ENCODE measurements at regions not wholly inside any gene's neighbourhood (a gene's known extent, or its start where the extent isn't known, plus 50 kb on each side); places are given as distances from the start of the nearest gene placed in this dataset.
"Not testable (repeated sequence)": the region's sequence is repeated elsewhere in the genome, so short reads cannot be mapped to it uniquely, and the experiment has no call there.

DNA sequence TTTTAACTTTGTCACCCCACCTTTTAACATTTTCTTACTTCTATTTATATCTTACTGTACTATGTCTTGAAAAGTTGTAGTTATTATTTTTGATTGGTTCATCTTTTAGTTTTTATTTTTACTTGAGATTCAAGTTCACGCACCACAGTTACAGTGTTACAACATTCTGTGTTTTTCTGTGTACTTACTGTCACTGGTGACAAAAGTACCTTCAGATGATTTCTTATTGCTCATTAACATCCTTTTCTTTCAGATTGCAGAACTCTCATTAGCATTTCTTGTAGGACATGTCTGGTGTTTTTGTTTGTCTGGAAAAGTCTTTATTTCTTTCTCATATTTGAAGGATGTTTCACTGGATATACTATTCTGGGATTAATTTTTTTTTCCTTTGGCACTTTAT, 289.9 kb downstream of the BCAT1 start:
- Histone ChIP-seq H3K36me3 (replicated peaks in 1 of 2; ENCODE audit: control insufficient read depth in 1 of 2, insufficient read depth in 2 of 2, low read length in 2 of 2) (no peaks in the 10 kb centered on the region), H3K27me3 (ENCODE audit: control insufficient read depth in 1 of 2, insufficient read depth in 2 of 2, low read length in 2 of 2) (no peaks in the 10 kb centered on the region), H3K4me1 (ENCODE audit: insufficient read depth, low read length) (peaks cover 12% of the 10 kb centered on the region), H3K9ac (ENCODE audit: insufficient read depth, low read depth, low read length) (no peak overlapping the region), H3K79me2 (ENCODE audit: insufficient read depth, low read length) (no peaks in the 10 kb centered on the region), H3K4me2 (ENCODE audit: low read depth, low read length) (no peak overlapping the region), H3K9me3 (ENCODE audit: low read length) (no peaks in the 10 kb centered on the region), H4K20me1 (ENCODE audit: insufficient read depth, low read length) (no peaks in the 10 kb centered on the region), H3K27ac (ENCODE audit: extremely low read length, insufficient read depth, low read length) (no peak overlapping the region), H3K4me3 (replicated peaks in 1 of 3; ENCODE audit: insufficient read depth in 1 of 3, low read depth in 2 of 3, low read length in 3 of 3) (no peak overlapping the region), H2AFZ (ENCODE audit: low read length) (no peak overlapping the region)
- ATAC-seq (no peak), FAIRE-seq (no peak), DNase-seq (ENCODE audit: low spot score) (no peak)
- no TSS peak for BruUV-seq (replicated peaks)
- ChIA-PET POLR2A (no interaction called here), CTCF (ENCODE audit: low intra/inter-chr PET ratio, low total read pairs) (no interaction called here)
- 44% methylated on average over 1 of the region's 1 CpG for WGBS (ENCODE audit: low lambda C conversion rate)
- intact Hi-C loops (cut with micrococcal nuclease; ENCODE audit: unreplicated experiment) (no loop called here), in situ Hi-C loops (cut with HindIII; ENCODE audit: extremely low pct_ligation_motif_present, low pct_unique_long_range_greater_than_20kb) (no loop called here)
- no peak for TF ChIP-seq ZNF530 (CRISPR knock-in tag; IDR thresholded peaks at IDR 0.05; ENCODE audit: low read depth)
- TF ChIP-seq, protein P1, sequence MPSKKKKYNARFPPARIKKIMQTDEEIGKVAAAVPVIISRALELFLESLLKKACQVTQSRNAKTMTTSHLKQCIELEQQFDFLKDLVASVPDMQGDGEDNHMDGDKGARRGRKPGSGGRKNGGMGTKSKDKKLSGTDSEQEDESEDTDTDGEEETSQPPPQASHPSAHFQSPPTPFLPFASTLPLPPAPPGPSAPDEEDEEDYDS (CRISPR knock-in tag; IDR thresholded peaks at IDR 0.05): no peak
- TF ChIP-seq, protein P2, sequence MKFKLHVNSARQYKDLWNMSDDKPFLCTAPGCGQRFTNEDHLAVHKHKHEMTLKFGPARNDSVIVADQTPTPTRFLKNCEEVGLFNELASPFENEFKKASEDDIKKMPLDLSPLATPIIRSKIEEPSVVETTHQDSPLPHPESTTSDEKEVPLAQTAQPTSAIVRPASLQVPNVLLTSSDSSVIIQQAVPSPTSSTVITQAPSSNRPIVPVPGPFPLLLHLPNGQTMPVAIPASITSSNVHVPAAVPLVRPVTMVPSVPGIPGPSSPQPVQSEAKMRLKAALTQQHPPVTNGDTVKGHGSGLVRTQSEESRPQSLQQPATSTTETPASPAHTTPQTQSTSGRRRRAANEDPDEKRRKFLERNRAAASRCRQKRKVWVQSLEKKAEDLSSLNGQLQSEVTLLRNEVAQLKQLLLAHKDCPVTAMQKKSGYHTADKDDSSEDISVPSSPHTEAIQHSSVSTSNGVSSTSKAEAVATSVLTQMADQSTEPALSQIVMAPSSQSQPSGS (CRISPR knock-in tag; IDR thresholded peaks at IDR 0.05): no peak
- TF ChIP-seq, protein P3, sequence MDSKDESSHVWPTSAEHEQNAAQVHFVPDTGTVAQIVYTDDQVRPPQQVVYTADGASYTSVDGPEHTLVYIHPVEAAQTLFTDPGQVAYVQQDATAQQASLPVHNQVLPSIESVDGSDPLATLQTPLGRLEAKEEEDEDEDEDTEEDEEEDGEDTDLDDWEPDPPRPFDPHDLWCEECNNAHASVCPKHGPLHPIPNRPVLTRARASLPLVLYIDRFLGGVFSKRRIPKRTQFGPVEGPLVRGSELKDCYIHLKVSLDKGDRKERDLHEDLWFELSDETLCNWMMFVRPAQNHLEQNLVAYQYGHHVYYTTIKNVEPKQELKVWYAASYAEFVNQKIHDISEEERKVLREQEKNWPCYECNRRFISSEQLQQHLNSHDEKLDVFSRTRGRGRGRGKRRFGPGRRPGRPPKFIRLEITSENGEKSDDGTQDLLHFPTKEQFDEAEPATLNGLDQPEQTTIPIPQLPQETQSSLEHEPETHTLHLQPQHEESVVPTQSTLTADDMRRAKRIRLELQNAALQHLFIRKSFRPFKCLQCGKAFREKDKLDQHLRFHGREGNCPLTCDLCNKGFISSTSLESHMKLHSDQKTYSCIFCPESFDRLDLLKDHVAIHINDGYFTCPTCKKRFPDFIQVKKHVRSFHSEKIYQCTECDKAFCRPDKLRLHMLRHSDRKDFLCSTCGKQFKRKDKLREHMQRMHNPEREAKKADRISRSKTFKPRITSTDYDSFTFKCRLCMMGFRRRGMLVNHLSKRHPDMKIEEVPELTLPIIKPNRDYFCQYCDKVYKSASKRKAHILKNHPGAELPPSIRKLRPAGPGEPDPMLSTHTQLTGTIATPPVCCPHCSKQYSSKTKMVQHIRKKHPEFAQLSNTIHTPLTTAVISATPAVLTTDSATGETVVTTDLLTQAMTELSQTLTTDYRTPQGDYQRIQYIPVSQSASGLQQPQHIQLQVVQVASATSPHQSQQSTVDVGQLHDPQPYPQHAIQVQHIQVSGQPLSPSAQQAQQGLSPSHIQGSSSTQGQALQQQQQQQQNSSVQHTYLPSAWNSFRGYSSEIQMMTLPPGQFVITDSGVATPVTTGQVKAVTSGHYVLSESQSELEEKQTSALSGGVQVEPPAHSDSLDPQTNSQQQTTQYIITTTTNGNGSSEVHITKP (CRISPR knock-in tag; IDR thresholded peaks at IDR 0.05; ENCODE audit: low read depth): no peak
- TF ChIP-seq, protein P4, sequence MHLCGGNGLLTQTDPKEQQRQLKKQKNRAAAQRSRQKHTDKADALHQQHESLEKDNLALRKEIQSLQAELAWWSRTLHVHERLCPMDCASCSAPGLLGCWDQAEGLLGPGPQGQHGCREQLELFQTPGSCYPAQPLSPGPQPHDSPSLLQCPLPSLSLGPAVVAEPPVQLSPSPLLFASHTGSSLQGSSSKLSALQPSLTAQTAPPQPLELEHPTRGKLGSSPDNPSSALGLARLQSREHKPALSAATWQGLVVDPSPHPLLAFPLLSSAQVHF (CRISPR knock-in tag; IDR thresholded peaks at IDR 0.05): no peak

DNA sequence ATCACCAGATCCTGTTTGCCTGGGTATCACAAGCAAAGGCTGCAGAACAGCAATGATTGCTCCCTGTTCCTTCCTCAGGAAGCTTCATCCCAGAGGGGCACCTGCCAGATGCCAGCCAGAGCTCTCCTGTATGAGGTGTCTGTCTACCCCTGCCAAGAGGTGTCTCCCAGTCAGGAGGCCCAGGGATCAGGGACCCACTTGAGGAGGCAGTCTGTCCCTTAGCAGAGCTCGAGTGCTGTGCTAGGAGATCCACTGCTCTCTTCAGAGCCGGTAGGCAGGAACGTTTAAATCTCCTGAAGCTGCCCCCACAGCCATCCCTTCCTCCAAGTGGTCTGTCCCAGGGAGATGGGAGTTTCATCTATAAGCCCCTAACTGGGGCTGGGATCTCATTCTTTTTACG, 294.6 kb downstream of the BCAT1 start:
- POLR2A ChIA-PET; H2AFZ ChIP-seq (ENCODE audit: low read length); FAIRE-seq; ATAC-seq; CTCF ChIA-PET (ENCODE audit: low intra/inter-chr PET ratio, low total read pairs); H3K4me2 ChIP-seq (ENCODE audit: low read depth, low read length); H4K20me1 ChIP-seq (ENCODE audit: insufficient read depth, low read length); H3K4me1 ChIP-seq (ENCODE audit: insufficient read depth, low read length); H3K9me3 ChIP-seq (ENCODE audit: low read length); H3K36me3 ChIP-seq (replicated peaks in 1 of 2; ENCODE audit: control insufficient read depth in 1 of 2, insufficient read depth in 2 of 2, low read length in 2 of 2); intact Hi-C loops (cut with micrococcal nuclease; ENCODE audit: unreplicated experiment); DNase-seq (ENCODE audit: low spot score); in situ Hi-C loops (cut with HindIII; ENCODE audit: extremely low pct_ligation_motif_present, low pct_unique_long_range_greater_than_20kb); BruUV-seq (replicated peaks); H3K79me2 ChIP-seq (ENCODE audit: insufficient read depth, low read length); H3K27ac ChIP-seq (ENCODE audit: extremely low read length, insufficient read depth, low read length); H3K27me3 ChIP-seq (ENCODE audit: control insufficient read depth in 1 of 2, insufficient read depth in 2 of 2, low read length in 2 of 2); H3K4me3 ChIP-seq (replicated peaks in 1 of 3; ENCODE audit: insufficient read depth in 1 of 3, low read depth in 2 of 3, low read length in 3 of 3); H3K9ac ChIP-seq (ENCODE audit: insufficient read depth, low read depth, low read length): not testable (repeated sequence)
- whole genome bisulfite sequencing (ENCODE audit: low lambda C conversion rate): 47% methylated on average over 4 of the region's 4 CpGs

Data from HepG2 (cell line).